Activated CD8-positive, alpha-beta T cell treated with anti-CD3 and anti-CD28 coated beads for 36 hours (primary cell): ENCODE measurements at regions not wholly inside any gene's neighbourhood (a gene's known extent, or its start where the extent isn't known, plus 50 kb on each side); places are given as distances from the start of the nearest gene placed in this dataset.

Experiments used
- ATAC-seq: fragments of 200-7000 bp; cut with Tn5 transposase; one replicate; pipeline ENCODE4 v1.10.0; 2021; ENCODE audit warnings: mild to moderate bottlenecking, moderate library complexity
- CTCF ChIA-PET: fragments of 350-600 bp; sonication (Branson Sonifier 250); formaldehyde crosslinking; loops from one replicate; lab custom pipeline; 2021; ENCODE audit warnings: antibody characterized with exemption; lab: Charles Lee
- POLR2A ChIA-PET: fragments of 350-600 bp; sonication (Branson Sonifier 250); formaldehyde crosslinking; loops from one replicate; lab custom pipeline; 2021; ENCODE audit warnings: antibody characterized with exemption; lab: Charles Lee
- DNase-seq: peaks from one replicate; pipeline ENCODE4 v3.0.0-alpha.2; 2020
- H3K27ac Mint-ChIP-seq: one replicate; pipeline ENCODE4 v1.8.0; 2021; ENCODE audit warnings: mild to moderate bottlenecking, mixed read lengths
- H3K27me3 Mint-ChIP-seq: one replicate; pipeline ENCODE4 v1.8.0; 2021; ENCODE audit warnings: mixed read lengths
- H3K36me3 Mint-ChIP-seq: one replicate; pipeline ENCODE4 v1.8.0; 2021; ENCODE audit warnings: low read depth, mixed read lengths
- H3K4me1 Mint-ChIP-seq: one replicate; pipeline ENCODE4 v1.8.0; 2021; ENCODE audit warnings: low read depth, mixed read lengths
- H3K4me3 Mint-ChIP-seq: one replicate; pipeline ENCODE4 v1.8.0; 2021; ENCODE audit warnings: mild to moderate bottlenecking, moderate library complexity, mixed read lengths
- H3K9me3 Mint-ChIP-seq: one replicate; pipeline ENCODE4 v1.8.0; 2021; ENCODE audit warnings: mixed read lengths
- CTCF ChIP-seq: fragments of 200-600 bp; IDR thresholded peaks from one replicate; pipeline ENCODE4 v1.8.0; 2022; ENCODE audit warnings: antibody characterized with exemption, mild to moderate bottlenecking
- intact Hi-C: fragments of 100-400 bp; cut with micrococcal nuclease; formaldehyde crosslinking; loops from one replicate; pipeline ENCODE4 v1.10.0; 2022

GRCh38 chr4:123616951-123617461 lies 220.4 kb downstream of the SPRY1 start:
- Mint-ChIP-seq H3K36me3 (no peaks in the 10 kb centered on the region), H3K4me3 (no peak overlapping the region), H3K9me3 (peaks cover 3% of the 10 kb centered on the region), H3K4me1 (peaks cover 19% of the 10 kb centered on the region), H3K27ac (peak overlapping the region; percentile 51), H3K27me3 (no peaks in the 10 kb centered on the region)
- ChIA-PET CTCF (interaction anchor here (1.4 to 2.1 kb wide), 3 partner anchors 10 to 52 kb away, joined by 3 to 8 read pairs (median 5); no protein-coding TSS in a partner anchor), POLR2A (interaction anchor here (0.6 to 1.2 kb wide), 3 partner anchors 12 to 586 kb away, joined by 3 to 5 read pairs (median 4); no protein-coding TSS in a partner anchor)
- intact Hi-C loops = no loop called here
- peak; percentile 96 for ATAC-seq
- no peak for TF ChIP-seq CTCF
- peak; percentile 75 for DNase-seq

GRCh38 chr4:123617791-123618190 lies 221.2 kb downstream of the SPRY1 start:
- H3K4me3 Mint-ChIP-seq = no peak overlapping the region
- ATAC-seq (no peak), DNase-seq (no peak)
- H3K27ac Mint-ChIP-seq = no peak overlapping the region
- no peak for TF ChIP-seq CTCF
- ChIA-PET POLR2A (interaction anchor here (1.2 to 1.6 kb wide), 3 partner anchors 8 to 219 kb away, joined by 3 to 6 read pairs (median 3); no protein-coding TSS in a partner anchor), CTCF (interaction anchor here (1.4 to 2.1 kb wide), 3 partner anchors 11 to 53 kb away, joined by 3 to 8 read pairs (median 5); no protein-coding TSS in a partner anchor)
- H3K4me1 Mint-ChIP-seq = peaks cover 19% of the 10 kb centered on the region
- peaks cover 3% of the 10 kb centered on the region for H3K9me3 Mint-ChIP-seq
- intact Hi-C loops = no loop called here
- no peaks in the 10 kb centered on the region for H3K27me3 Mint-ChIP-seq
- no peaks in the 10 kb centered on the region for H3K36me3 Mint-ChIP-seq

GRCh38 chr4:123618606-123619005 lies 222.0 kb downstream of the SPRY1 start:
- CTCF ChIA-PET = interaction anchor here (0.9 to 1.4 kb wide), 3 partner anchors 11 to 42 kb away, joined by 3 to 5 read pairs (median 3); no protein-coding TSS in a partner anchor
- Mint-ChIP-seq H3K4me1 (peaks cover 19% of the 10 kb centered on the region), H3K36me3 (no peaks in the 10 kb centered on the region), H3K4me3 (no peak overlapping the region), H3K9me3 (peaks cover 3% of the 10 kb centered on the region), H3K27me3 (no peaks in the 10 kb centered on the region), H3K27ac (no peak overlapping the region)
- POLR2A ChIA-PET = interaction anchor here (0.6 to 1.6 kb wide), 3 partner anchors 9 to 220 kb away, joined by 3 to 6 read pairs (median 3); no protein-coding TSS in a partner anchor
- no peak for TF ChIP-seq CTCF
- DNase-seq = no peak
- ATAC-seq = no peak
- intact Hi-C loops = no loop called here

GRCh38 chr4:123619326-123619725 lies 222.7 kb downstream of the SPRY1 start:
- peaks cover 19% of the 10 kb centered on the region for H3K4me1 Mint-ChIP-seq
- no peak for TF ChIP-seq CTCF
- H3K27ac Mint-ChIP-seq = no peak overlapping the region
- ChIA-PET CTCF (interaction anchor here (0.9 kb wide), 1 partner anchor 41 kb away, joined by 3 read pairs; no protein-coding TSS in a partner anchor), POLR2A (interaction anchor here (0.7 to 1.6 kb wide), 3 partner anchors 9 to 220 kb away, joined by 3 to 6 read pairs (median 3); no protein-coding TSS in a partner anchor)
- H3K36me3 Mint-ChIP-seq = no peaks in the 10 kb centered on the region
- intact Hi-C loops = no loop called here
- no peaks in the 10 kb centered on the region for H3K27me3 Mint-ChIP-seq
- no peak overlapping the region for H3K4me3 Mint-ChIP-seq
- peaks cover 3% of the 10 kb centered on the region for H3K9me3 Mint-ChIP-seq
- DNase-seq = no peak
- ATAC-seq = no peak

- H3K4me1 Mint-ChIP-seq = peaks cover 21% of the 10 kb centered on the region
- H3K27ac Mint-ChIP-seq = no peak overlapping the region
- H3K4me3 Mint-ChIP-seq = no peak overlapping the region
- TF ChIP-seq CTCF = no peak
- DNase-seq = no peak
- no peaks in the 10 kb centered on the region for H3K27me3 Mint-ChIP-seq
- CTCF ChIA-PET = no interaction called here
- no peak for ATAC-seq
- POLR2A ChIA-PET = interaction anchor here (0.7 kb wide), 1 partner anchor 11 kb away, joined by 3 read pairs; no protein-coding TSS in a partner anchor
- intact Hi-C loops = no loop called here
- H3K9me3 Mint-ChIP-seq = peaks cover 6% of the 10 kb centered on the region
- no peaks in the 10 kb centered on the region for H3K36me3 Mint-ChIP-seq
Measured at GRCh38 chr4:123619895-123620294, 223.3 kb downstream of the SPRY1 start.
